GM21723 (cell line): ENCODE measurements at regions not wholly inside any gene's neighbourhood (a gene's known extent, or its start where the extent isn't known, plus 50 kb on each side); places are given as distances from the start of the nearest gene placed in this dataset.
"Not testable (repeated sequence)": the region's sequence is repeated elsewhere in the genome, so short reads cannot be mapped to it uniquely, and the experiment has no call there.

Experiments used
- ATAC-seq: cut with Tn5 transposase; IDR thresholded peaks from one replicate; pipeline ENCODE4 v1.9.1; 2021; ENCODE audit warnings: mild to moderate bottlenecking, moderate library complexity; ENCODE audit not compliant: unreplicated experiment

- no peak for ATAC-seq
These were observed 351.4 kb upstream of the NPVF start for GRCh38 chr7:25579778-25580075.

GRCh38 chr7:25580141-25580540, 351.9 kb upstream of the NPVF start:
- ATAC-seq: no peak

DNA sequence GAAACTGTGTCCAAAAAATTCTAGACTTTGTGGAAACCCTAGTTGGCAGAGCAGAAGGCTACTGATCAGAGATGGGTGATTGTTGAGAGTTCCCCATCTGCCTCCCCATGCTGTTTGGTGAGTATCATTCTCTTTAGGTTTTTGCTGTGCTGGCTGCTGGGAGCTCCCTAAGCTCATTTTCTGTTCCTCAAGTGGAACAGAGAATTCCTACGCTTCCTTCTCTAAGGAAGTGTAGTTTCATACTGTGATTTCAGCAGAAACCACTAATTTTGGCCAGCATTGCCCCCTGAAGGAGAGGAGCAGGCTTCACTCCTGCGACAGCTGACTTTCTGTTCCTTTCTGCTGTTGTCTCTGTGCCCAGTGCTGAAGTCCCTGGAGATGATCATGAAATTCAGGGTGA, 355.3 kb upstream of the NPVF start:
- ATAC-seq: no peak

GRCh38 chr7:25584112-25584938, 356.0 kb upstream of the NPVF start:
- no peak for ATAC-seq

DNA sequence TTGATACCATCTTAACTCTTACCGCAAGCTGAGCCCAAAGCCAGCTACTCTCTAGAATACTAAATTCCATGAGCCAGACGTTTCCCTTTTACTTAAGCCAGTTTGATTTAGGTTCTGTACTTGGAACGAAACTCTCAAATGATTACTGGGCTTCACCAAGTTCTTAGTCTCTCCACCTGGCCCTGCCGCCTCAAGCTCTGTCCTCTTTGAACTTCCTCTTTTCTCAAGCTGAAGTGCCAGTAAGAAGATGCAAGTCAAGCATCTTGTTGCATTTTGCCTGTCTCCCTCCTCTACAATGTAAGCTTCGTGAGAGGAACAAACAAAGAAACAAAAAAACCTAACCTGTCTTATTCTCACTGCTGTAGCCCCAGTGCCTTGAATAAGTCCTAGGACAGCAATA, 358.2 kb upstream of the NPVF start:
- no peak for ATAC-seq

- no peak for ATAC-seq
These were observed 365.8 kb upstream of the NPVF start for GRCh38 chr7:25594122-25594521.

- ATAC-seq: no peak
These were observed 366.4 kb upstream of the NPVF start for GRCh38 chr7:25594728-25595127.

- ATAC-seq: no peak
These were observed 367.7 kb upstream of the NPVF start for GRCh38 chr7:25595996-25596395.

- ATAC-seq: no peak
These were observed 368.2 kb upstream of the NPVF start for GRCh38 chr7:25596443-25596842.

GRCh38 chr7:25597946-25598345, 369.7 kb upstream of the NPVF start:
- ATAC-seq: no peak

DNA sequence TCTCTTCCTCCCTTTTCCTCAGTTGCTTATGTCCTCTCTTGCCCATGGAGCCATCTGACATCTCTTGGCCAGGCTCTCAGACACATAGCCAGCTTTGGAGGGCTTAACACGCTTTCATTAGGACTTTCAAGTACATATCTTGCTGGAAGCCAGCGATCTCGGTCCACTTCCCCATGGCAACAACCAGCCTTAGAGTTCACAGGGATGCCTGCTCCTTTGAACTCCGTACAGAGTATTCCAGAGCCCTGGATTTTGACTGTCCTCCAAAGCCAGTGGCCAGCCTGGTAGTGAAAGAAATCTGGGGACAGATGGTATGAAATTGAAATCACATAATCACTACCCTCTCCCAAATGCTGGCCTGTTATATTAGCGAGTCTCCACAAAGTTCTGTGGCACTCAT, 370.5 kb upstream of the NPVF start:
- ATAC-seq: no peak

- ATAC-seq: no peak
These were observed 372.1 kb upstream of the NPVF start for GRCh38 chr7:25600262-25600920.

DNA sequence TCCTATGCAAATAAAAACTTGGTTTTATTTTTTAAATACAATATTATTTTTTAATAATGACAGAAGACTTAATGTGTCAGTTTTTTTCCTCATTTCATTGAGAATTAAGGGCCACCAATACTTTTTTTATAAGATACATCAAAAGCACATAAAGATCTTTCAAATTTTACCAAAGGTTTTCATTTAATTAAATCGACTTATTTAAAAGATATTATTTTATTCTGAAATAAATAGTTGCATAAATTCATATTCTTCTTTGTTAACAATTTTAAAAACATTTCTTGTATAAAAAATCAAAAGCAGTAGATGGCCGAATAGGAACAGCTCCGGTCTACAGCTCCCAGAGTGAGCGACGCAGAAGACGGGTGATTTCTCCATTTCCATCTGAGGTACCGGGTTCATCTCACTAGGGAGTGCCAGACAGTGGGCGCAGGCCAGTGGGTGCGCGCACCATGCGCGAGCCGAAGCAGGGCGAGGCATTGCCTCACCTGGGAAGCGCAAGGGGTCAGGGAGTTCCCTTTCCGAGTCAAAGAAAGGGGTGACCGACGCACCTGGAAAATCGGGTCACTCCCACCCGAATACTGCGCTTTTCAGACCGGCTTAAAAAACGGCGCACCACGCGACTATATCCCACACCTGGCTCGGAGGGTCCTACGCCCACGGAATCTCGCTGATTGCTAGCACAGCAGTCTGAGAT, 374.6 kb upstream of the NPVF start:
- not testable (repeated sequence) for ATAC-seq

DNA sequence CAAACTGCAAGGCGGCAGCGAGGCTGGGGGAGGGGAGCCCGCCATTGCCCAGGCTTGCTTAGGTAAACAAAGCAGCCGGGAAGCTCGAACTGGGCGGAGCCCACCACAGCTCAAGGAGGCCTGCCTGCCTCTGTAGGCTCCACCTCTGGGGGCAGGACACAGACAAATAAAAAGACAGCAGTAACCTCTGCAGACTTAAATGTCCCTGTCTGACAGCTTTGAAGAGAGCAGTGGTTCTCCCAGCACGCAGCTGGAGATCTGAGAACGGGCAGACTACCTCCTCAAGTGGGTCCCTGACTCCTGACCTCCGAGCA, 375.1 kb upstream of the NPVF start:
- ATAC-seq: not testable (repeated sequence)

GRCh38 chr7:25611196-25611595, 382.9 kb upstream of the NPVF start:
- ATAC-seq: no peak

DNA sequence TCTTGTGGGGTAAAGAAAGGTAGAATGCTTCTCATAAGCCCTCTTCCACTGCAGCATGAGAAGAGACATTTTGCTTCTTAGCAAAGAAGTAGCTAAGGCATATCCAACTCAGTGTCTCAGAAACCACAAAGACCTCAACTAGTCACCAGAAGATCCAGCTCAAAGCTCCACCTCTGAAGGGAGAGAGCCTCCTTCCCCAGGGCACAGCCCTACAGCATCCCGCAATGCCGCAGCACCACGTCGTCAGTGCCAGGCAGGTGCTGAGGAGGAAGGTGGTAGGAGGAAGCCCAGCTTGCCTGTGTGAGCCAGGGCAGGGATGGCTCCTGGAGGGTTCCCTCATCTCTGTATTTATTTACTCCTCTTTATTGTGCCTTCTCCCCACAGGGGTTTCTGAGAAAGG, 385.6 kb upstream of the NPVF start:
- ATAC-seq: no peak

DNA sequence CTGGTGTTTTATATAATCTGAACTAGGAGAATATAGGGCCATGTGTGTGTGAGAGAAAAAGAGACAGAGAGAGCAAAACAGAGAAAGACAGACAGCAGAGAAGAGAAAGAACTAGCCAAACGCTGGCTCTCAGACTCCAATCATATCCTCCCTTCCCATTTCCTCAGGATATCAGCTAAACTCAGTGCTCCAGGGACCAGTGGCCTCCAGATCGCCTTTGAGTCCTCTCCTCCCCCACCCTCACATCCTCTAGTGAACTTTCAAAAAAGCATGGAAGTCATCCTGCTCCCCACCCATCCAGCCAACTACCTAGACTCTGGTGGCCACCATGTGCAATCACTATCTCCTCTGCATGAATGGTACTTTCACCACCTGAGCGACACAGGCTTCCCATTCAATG, 386.1 kb upstream of the NPVF start:
- ATAC-seq: no peak

GRCh38 chr7:25615003-25615402, 386.7 kb upstream of the NPVF start:
- no peak for ATAC-seq

GRCh38 chr7:25615593-25615992, 387.3 kb upstream of the NPVF start:
- no peak for ATAC-seq

- no peak for ATAC-seq
These were observed 388.9 kb upstream of the NPVF start for GRCh38 chr7:25617214-25617613.

DNA sequence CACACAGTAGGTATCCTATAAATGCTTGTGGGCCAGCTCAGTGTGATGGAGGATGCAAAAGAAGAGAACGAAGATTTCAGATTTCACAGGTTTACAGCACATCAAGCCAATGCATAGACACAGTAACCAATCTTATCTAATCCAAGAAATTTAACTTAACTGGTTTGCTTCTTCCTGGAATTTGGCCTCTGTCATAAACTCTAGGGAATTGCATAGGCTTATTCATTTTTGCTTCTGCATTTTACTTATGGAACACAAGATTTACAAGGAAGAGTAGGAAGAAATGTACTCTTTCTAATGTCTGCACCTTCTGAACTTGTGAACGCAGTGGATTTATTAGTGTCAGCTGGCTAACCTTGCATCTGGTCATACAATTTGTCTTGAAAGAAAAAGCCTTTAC, 389.4 kb upstream of the NPVF start:
- no peak for ATAC-seq

DNA sequence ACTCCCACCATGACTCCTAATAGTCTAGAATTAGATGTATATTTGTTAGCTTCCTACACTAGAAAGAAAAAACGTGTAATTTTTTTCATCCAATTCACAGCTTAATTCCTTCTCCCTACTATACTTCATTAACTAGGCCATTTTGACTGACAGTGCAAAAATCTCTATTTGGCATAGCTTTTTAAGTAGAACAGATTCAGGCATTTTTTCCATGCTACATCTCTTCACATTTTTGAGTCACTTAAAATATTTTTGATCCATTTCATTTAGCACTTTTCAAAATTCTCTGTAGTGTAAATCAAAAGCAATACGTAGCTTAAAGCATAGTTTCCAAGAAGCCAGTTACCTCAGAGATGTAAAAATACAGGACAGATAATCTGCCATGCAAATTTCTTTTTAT, 391.1 kb upstream of the NPVF start:
- no peak for ATAC-seq
